Activated CD8-positive, alpha-beta T cell treated with anti-CD3 and anti-CD28 coated beads for 36 hours (primary cell): ENCODE measurements at regions not wholly inside any gene's neighbourhood (a gene's known extent, or its start where the extent isn't known, plus 50 kb on each side); places are given as distances from the start of the nearest gene placed in this dataset.
"Not testable (repeated sequence)": the region's sequence is repeated elsewhere in the genome, so short reads cannot be mapped to it uniquely, and the experiment has no call there.

Experiments
- ATAC-seq: fragments of 200-7000 bp; cut with Tn5 transposase; one replicate; pipeline ENCODE4 v1.10.0; 2021; ENCODE audit warnings: mild to moderate bottlenecking, moderate library complexity
- CTCF ChIA-PET: fragments of 350-600 bp; sonication (Branson Sonifier 250); formaldehyde crosslinking; loops from one replicate; lab custom pipeline; 2021; ENCODE audit warnings: antibody characterized with exemption; lab: Charles Lee
- POLR2A ChIA-PET: fragments of 350-600 bp; sonication (Branson Sonifier 250); formaldehyde crosslinking; loops from one replicate; lab custom pipeline; 2021; ENCODE audit warnings: antibody characterized with exemption; lab: Charles Lee
- DNase-seq: peaks from one replicate; pipeline ENCODE4 v3.0.0-alpha.2; 2020
- H3K27ac Mint-ChIP-seq: one replicate; pipeline ENCODE4 v1.8.0; 2021; ENCODE audit warnings: mild to moderate bottlenecking, mixed read lengths
- H3K27me3 Mint-ChIP-seq: one replicate; pipeline ENCODE4 v1.8.0; 2021; ENCODE audit warnings: mixed read lengths
- H3K36me3 Mint-ChIP-seq: one replicate; pipeline ENCODE4 v1.8.0; 2021; ENCODE audit warnings: low read depth, mixed read lengths
- H3K4me1 Mint-ChIP-seq: one replicate; pipeline ENCODE4 v1.8.0; 2021; ENCODE audit warnings: low read depth, mixed read lengths
- H3K4me3 Mint-ChIP-seq: one replicate; pipeline ENCODE4 v1.8.0; 2021; ENCODE audit warnings: mild to moderate bottlenecking, moderate library complexity, mixed read lengths
- H3K9me3 Mint-ChIP-seq: one replicate; pipeline ENCODE4 v1.8.0; 2021; ENCODE audit warnings: mixed read lengths
- intact Hi-C: fragments of 100-400 bp; cut with micrococcal nuclease; formaldehyde crosslinking; loops from one replicate; pipeline ENCODE4 v1.10.0; 2022
- TF ChIP-seq, protein P1 (sequence below): fragments of 200-600 bp; IDR thresholded peaks from one replicate; pipeline ENCODE4 v1.8.0; 2022; ENCODE audit warnings: antibody characterized with exemption, mild to moderate bottlenecking

DNA sequence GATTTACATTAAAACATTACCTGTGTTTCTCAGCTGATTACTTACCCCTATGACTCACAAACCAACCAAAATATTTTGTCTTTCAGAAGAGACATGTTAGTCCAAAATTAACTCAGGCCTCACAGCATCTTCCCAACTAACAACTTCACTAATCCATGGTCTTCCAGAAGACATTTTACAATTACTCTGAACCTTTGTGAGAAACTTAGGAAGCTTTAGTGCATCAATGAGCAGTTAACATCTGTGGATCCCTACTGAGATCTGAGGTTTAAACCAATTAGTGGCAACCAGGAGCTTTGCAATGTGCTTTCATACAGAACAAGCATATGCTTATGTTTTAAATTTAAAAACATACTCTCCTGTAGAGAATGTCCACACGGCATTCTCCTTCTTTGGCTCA, 269.7 kb downstream of the UBE3D start:
- ChIA-PET POLR2A (no interaction called here), CTCF (no interaction called here)
- TF ChIP-seq, protein P1, sequence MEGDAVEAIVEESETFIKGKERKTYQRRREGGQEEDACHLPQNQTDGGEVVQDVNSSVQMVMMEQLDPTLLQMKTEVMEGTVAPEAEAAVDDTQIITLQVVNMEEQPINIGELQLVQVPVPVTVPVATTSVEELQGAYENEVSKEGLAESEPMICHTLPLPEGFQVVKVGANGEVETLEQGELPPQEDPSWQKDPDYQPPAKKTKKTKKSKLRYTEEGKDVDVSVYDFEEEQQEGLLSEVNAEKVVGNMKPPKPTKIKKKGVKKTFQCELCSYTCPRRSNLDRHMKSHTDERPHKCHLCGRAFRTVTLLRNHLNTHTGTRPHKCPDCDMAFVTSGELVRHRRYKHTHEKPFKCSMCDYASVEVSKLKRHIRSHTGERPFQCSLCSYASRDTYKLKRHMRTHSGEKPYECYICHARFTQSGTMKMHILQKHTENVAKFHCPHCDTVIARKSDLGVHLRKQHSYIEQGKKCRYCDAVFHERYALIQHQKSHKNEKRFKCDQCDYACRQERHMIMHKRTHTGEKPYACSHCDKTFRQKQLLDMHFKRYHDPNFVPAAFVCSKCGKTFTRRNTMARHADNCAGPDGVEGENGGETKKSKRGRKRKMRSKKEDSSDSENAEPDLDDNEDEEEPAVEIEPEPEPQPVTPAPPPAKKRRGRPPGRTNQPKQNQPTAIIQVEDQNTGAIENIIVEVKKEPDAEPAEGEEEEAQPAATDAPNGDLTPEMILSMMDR, result no peak
- intact Hi-C loops, result no loop called here
- ATAC-seq, result no peak
- Mint-ChIP-seq H3K27me3 (no peaks in the 10 kb centered on the region), H3K9me3 (peaks cover 7% of the 10 kb centered on the region), H3K27ac (no peak overlapping the region), H3K4me3 (no peak overlapping the region), H3K4me1 (no peaks in the 10 kb centered on the region), H3K36me3 (no peaks in the 10 kb centered on the region)
- no peak for DNase-seq

DNA sequence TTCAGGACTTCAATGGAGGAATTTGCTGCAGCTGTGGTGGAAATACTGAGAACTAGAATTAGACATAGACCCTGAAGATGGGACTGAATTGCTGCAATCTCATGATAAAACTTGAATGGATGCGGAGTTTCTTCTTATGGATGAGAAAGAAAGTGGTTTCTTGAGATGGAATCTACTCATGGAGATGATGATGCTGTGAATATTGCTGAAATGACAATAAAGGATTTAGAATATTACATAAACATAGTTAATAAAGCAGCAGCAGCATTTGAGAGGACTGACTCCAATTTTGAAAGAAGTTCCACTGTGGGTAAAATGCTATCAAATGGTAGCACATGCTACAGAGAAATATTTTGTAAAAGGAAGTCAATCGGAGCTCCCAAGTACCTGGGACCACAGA, 264.6 kb downstream of the UBE3D start:
- ChIA-PET CTCF (no interaction called here), POLR2A (no interaction called here)
- ATAC-seq, result no peak
- no peaks in the 10 kb centered on the region for H3K36me3 Mint-ChIP-seq
- H3K27ac Mint-ChIP-seq, result no peak overlapping the region
- TF ChIP-seq, protein P1, result no peak
- intact Hi-C loops, result no loop called here
- no peak overlapping the region for H3K4me3 Mint-ChIP-seq
- no peaks in the 10 kb centered on the region for H3K27me3 Mint-ChIP-seq
- DNase-seq, result no peak
- H3K4me1 Mint-ChIP-seq, result no peaks in the 10 kb centered on the region
- peaks cover 18% of the 10 kb centered on the region for H3K9me3 Mint-ChIP-seq

DNA sequence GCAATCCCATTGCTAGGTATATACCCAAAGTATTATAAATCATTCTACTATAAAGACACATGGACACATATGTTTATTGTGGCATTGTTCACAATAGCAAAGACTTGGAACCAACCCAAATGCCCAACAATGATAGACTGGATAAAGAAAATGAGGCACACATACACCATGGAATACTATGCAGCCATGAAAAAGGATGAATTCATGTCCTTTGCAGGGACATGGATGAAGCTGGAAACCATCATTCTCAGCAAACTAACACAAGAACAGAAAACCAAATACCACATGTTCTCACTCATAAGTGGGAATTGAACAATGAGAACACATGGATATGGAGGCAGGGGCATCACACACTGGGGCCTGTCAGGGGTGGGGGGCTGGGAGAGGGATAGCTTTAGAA, 249.4 kb downstream of the UBE3D start:
- H3K9me3 Mint-ChIP-seq, H3K27me3 Mint-ChIP-seq, DNase-seq, POLR2A ChIA-PET, ATAC-seq, H3K27ac Mint-ChIP-seq, intact Hi-C loops, CTCF ChIA-PET, H3K4me3 Mint-ChIP-seq, H3K4me1 Mint-ChIP-seq, H3K36me3 Mint-ChIP-seq: not testable (repeated sequence)

DNA sequence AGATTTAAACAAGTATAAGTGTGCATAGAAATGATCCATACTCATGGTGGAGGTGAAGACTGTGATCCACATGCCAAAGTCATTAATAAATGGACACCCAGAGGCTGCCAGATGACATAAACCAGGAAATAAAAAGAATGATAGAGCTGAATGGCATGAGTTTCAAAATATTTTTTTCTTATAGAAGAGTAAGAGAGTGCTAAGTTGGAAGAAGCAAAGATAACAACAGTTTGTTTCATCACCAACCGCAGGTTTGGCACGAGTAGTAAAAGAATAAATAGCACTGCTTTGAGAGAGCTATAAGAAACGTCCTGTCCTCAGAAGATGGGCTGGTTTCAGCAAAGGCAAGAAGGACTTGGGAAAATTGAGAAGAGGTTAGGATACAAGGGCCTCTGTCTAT, 246.9 kb downstream of the UBE3D start:
- CTCF ChIA-PET, result no interaction called here
- H3K27me3 Mint-ChIP-seq, result no peaks in the 10 kb centered on the region
- H3K27ac Mint-ChIP-seq, result no peak overlapping the region

DNA sequence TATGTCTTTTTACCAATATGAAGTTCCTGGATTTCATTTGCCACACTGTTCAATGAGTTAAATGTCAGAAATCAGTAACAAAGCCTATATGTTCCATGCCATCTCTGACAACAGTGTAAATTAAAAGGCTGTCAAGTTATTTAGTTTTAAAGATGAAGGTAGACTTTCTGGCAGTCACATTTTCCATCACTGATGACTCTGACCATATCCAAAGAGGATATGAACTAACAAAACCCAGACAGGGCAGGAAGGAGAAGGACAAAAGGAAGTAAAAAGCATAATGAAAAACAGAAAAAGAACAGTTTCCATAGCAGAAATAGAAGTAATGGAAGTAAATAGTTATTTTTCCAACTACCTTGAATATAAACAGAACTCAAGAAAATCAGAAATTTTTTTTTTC, 242.3 kb downstream of the UBE3D start:
- ChIA-PET CTCF (no interaction called here), POLR2A (no interaction called here)
- no peaks in the 10 kb centered on the region for H3K27me3 Mint-ChIP-seq
- no peaks in the 10 kb centered on the region for H3K4me1 Mint-ChIP-seq
- no peaks in the 10 kb centered on the region for H3K36me3 Mint-ChIP-seq
- TF ChIP-seq, protein P1, result no peak
- ATAC-seq (no peak), DNase-seq (no peak)
- H3K27ac Mint-ChIP-seq, result no peak overlapping the region
- H3K4me3 Mint-ChIP-seq, result no peak overlapping the region
- intact Hi-C loops, result no loop called here
- no peaks in the 10 kb centered on the region for H3K9me3 Mint-ChIP-seq

More for the DNA sequence above, 246.9 kb downstream of the UBE3D start:
- Mint-ChIP-seq H3K4me1 (no peaks in the 10 kb centered on the region), H3K9me3 (no peaks in the 10 kb centered on the region), H3K4me3 (no peak overlapping the region), H3K36me3 (no peaks in the 10 kb centered on the region)
- intact Hi-C loops, result no loop called here
- POLR2A ChIA-PET, result interaction anchor here (1.0 to 1.2 kb wide), 2 partner anchors 10 to 11 kb away, joined by 3 read pairs; no protein-coding TSS in a partner anchor
- TF ChIP-seq, protein P1, result no peak
- ATAC-seq, result no peak
- no peak for DNase-seq

DNA sequence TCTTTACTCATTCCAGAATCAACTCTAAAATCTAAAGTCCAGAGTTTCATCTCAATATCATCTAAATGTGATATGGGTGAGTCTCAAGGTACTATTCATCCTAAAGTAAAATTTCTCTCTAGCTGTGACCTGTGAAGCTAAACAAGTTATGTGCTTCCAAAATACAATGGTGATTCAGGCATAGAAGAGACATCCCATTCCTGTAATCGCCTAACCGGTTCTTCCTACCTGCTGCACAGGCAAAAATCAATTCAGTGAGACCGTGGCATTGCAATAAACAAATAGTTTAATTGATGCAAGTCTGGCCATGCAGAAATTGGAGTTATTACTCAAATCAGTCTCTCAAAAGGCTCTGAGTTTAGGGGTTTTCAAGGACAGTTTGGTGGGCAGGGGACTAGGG, 232.8 kb downstream of the UBE3D start:
- TF ChIP-seq, protein P1, result no peak
- DNase-seq, result no peak

More for the DNA sequence above, 232.8 kb downstream of the UBE3D start:
- CTCF ChIA-PET, result no interaction called here
- intact Hi-C loops, result no loop called here
- Mint-ChIP-seq H3K27me3 (peaks cover 1% of the 10 kb centered on the region), H3K27ac (no peak overlapping the region), H3K4me1 (no peaks in the 10 kb centered on the region), H3K4me3 (no peak overlapping the region), H3K36me3 (no peaks in the 10 kb centered on the region), H3K9me3 (no peaks in the 10 kb centered on the region)
- POLR2A ChIA-PET, result no interaction called here
- no peak for ATAC-seq
